Dedifferentiated amniotic fluid mesenchymal stem cell (primary cell): ENCODE measurements at regions not wholly inside any gene's neighbourhood (a gene's known extent, or its start where the extent isn't known, plus 50 kb on each side); places are given as distances from the start of the nearest gene placed in this dataset.
"Not testable (repeated sequence)": the region's sequence is repeated elsewhere in the genome, so short reads cannot be mapped to it uniquely, and the experiment has no call there.

Source experiments
- DNase-seq: peaks from one replicate; pipeline ENCODE4 v3.0.0-alpha.2; 2016; ENCODE audit errors: extremely low spot score

- not testable (repeated sequence) for DNase-seq
Measured at GRCh38 chr9:97248252-97248651, 59.2 kb upstream of the CCDC180 start.

- no peak for DNase-seq
Measured at GRCh38 chr9:97243606-97244005, 63.9 kb upstream of the CCDC180 start.

- DNase-seq, result not testable (repeated sequence)
Measured at GRCh38 chr9:97241430-97241829, 66.0 kb upstream of the CCDC180 start.

- peak; percentile 67 for DNase-seq
Measured at GRCh38 chr9:97237951-97238889, 69.2 kb upstream of the CCDC180 start.

- no peak for DNase-seq
Measured at GRCh38 chr9:97237311-97237786, 70.1 kb upstream of the CCDC180 start.

- DNase-seq, result not testable (repeated sequence)
Measured at GRCh38 chr9:97233009-97233400, 74.5 kb upstream of the CCDC180 start.

- not testable (repeated sequence) for DNase-seq
Measured at GRCh38 chr9:97232060-97233008, 75.1 kb upstream of the CCDC180 start.

GRCh38 chr9:97222393-97222792 is 85.1 kb upstream of the CCDC180 start:
- not testable (repeated sequence) for DNase-seq

- DNase-seq, result peak; percentile 52
Measured at GRCh38 chr9:97221478-97222355, 85.7 kb upstream of the CCDC180 start.

- no peak for DNase-seq
Measured at GRCh38 chr9:97220894-97221477, 86.5 kb upstream of the CCDC180 start.

GRCh38 chr9:97220396-97220795 is 87.1 kb upstream of the CCDC180 start:
- DNase-seq, result not testable (repeated sequence)

- DNase-seq, result not testable (repeated sequence)
Measured at GRCh38 chr9:97219443-97220140, 87.9 kb upstream of the CCDC180 start.

GRCh38 chr9:97215127-97215526 is 92.3 kb upstream of the CCDC180 start:
- DNase-seq, result not testable (repeated sequence)

GRCh38 chr9:97214556-97214955 is 92.9 kb upstream of the CCDC180 start:
- DNase-seq, result not testable (repeated sequence)

GRCh38 chr9:97199683-97200082 is 107.8 kb upstream of the CCDC180 start:
- DNase-seq, result not testable (repeated sequence)

- not testable (repeated sequence) for DNase-seq
Measured at GRCh38 chr9:97193767-97194166, 113.7 kb upstream of the CCDC180 start.

- DNase-seq, result no peak
Measured at GRCh38 chr9:97188545-97188944, 118.9 kb upstream of the CCDC180 start.

- not testable (repeated sequence) for DNase-seq
Measured at GRCh38 chr9:97187706-97188105, 119.8 kb upstream of the CCDC180 start.

- no peak for DNase-seq
Measured at GRCh38 chr9:97186493-97186892, 121.0 kb upstream of the CCDC180 start.

GRCh38 chr9:97182532-97182931 is 124.9 kb upstream of the CCDC180 start:
- DNase-seq, result not testable (repeated sequence)
